DMS 273 (cell line): ENCODE measurements at regions not wholly inside any gene's neighbourhood (a gene's known extent, or its start where the extent isn't known, plus 50 kb on each side); places are given as distances from the start of the nearest gene placed in this dataset.
A peak's percentile ranks its signal among the peaks of the same experiment; 100 is the strongest.

Source experiments
- DNase-seq: peaks from one replicate; lab custom pipeline; 2025; ENCODE audit not compliant: unreplicated experiment; lab: John Stamatoyannopoulos, UW

DNA sequence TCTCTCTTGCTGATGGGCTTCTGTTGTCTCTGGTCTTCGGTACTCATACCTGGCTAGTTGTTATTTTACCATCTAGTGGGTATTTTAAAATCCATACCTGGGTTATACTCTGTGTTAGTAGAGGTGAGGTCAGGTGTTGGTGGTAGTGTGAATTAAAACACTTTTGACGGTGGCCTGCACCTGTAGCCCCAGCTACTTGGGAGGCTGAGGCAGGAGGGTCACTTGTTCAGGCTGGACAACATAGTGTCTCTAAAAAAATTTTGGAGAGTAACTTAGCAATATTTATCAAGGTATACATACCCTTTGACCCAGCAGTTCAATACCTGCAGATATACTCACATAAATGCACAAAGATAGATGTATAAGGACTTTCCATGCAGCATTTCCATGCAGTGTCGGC lies 55.4 kb downstream of the GSX1 start:
- DNase-seq = no peak

DNA sequence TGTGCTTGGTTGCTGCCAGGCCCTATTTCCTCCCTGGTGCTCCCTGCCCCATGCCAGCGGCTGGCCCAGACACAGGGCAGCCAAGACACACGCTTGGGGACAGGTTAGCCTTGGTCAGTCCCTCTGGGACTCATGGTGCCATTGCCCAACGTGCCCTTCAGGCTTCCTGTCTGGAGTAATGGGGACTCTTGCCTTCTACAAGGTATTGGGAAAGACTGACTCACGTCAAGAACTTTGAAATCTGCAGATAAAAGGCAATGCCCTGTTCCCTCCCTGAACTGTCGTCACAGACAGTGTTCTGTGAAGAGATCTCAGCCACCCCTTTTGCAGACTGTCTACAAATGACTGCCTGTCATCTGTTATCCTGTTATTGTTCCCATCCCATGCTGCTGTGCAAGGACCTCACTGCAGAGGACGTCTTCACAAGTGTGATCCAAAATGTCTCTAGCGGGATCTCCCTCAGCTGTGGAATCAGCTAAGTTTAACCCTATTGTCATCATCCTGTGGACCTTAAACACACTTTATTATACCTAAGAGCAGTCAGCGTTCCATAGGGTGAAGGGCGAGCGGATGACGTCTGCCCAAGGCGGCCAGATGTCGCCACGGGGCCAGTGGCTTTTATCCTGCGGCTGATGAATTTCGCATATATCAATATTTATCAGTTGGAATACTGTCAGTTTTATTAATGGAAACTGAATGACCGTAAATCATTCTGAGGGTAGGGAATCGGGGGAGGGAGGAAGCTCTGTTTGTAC lies 59.0 kb downstream of the GSX1 start:
- no peak for DNase-seq

DNA sequence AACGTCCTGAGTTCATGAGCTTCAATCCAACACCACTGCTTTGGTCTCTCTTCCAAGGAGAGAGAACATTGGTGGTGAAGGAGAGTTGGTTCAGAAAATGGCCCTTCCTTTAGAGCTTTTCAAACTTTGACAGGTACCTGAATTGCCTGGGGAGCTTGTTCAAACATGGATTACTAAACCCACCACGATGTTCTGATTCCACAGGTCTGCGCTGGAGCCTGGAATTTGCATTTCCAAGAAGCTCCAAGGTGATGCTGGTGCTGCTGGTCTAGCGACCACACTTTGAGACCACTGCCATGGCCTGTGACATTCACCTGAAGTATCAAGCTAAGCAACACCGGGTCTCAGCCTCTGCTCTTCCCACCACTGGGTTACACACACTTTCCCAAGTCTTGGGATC lies 60.2 kb downstream of the GSX1 start:
- DNase-seq = no peak

DNA sequence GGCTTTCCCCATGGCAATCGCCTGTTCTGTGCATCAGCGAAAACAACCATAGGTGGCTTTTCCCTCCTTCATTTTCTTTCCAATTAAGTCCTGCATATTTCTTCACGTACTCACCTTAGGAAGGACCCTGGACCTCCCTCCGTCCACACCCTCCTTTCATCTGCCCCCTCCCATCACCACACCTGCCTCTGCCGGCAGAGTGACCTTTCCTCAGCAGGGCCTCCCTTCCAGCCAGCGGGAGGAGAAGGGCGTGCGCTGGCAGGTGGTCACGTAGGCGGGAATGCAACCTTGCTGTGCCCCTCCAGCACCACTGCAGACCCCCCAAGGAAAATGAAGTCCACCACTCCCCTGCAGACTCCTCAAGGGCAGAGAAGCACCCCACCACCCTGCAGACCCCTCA lies 61.1 kb downstream of the GSX1 start:
- DNase-seq = no peak

DNA sequence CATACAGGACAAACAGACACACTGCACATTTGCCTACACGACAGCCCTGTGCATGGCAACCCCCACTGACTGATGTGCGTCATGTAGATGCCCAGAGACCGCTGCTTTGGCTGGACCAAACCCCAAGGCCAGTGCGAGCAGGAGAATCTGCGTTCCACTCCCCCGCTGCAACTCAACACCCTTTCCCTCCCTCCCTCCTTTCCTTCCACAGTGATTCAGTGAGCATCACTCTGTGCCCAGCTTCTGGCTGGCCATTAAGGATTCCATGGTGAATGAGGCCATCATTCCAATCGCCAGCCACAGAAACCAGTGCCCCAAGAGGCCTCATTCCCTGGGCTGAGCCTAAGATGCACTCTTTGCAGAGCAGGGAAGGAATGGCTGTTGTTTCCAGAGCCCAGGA lies 61.6 kb downstream of the GSX1 start:
- no peak for DNase-seq

DNA sequence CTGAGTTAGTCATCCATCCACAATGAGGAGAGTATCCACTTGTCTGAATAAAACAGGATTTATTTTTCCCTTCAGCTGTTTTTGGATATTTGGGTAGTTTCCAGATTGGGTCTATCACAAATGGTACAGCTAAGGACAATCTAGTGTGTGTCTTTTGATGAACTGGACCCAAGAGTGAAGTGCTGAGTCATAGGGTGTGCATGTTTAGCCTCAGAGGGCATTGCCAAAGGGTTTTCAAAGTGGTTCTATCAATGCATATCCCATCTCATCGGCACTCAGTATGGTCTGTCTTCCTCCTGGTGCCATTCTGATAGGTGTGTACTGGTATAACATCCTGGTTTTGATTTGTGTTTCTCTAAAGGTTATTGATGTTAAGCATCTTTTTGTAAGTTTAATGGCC lies 62.3 kb downstream of the GSX1 start:
- DNase-seq = no peak

DNA sequence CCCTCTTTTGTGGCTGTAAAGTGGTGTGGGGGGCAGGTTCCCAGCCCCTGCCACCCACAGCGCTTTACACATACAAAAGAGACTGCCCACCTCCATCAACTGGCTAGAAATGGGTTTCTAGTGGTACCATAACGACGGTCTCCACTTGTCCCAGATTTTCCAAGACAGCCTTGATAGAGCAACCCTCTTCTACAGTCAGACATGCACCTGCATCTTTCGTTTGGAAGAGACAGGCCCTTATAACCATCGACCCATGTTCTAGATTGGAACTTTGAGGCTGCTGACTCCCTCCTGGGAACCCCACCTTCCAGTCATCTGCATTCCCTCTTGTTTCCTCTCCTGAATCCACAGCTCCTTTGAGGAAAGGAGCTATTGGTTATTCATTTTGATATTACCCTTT lies 63.1 kb downstream of the GSX1 start:
- DNase-seq = no peak

DNA sequence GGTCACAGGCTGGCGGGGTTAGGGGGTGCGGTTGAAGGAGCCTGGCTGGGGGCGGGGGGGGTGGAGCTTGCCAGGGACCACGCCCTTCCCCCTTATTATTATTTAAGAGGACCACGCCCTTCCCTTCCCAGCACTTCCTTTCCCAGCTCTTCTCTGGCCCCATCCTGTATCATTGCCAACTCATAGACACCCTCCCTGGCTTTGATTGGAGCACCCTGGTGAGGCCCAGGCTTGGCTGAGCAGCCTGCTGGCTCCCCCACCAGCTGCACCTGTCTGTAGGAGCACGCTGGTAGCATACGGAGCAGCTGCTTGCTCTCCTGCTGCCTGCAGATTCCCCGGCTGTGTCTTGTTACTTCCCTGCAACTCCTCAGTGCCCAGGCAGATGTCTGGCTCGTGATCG lies 62.5 kb upstream of the PDX1 start:
- DNase-seq = peak; percentile 89

DNA sequence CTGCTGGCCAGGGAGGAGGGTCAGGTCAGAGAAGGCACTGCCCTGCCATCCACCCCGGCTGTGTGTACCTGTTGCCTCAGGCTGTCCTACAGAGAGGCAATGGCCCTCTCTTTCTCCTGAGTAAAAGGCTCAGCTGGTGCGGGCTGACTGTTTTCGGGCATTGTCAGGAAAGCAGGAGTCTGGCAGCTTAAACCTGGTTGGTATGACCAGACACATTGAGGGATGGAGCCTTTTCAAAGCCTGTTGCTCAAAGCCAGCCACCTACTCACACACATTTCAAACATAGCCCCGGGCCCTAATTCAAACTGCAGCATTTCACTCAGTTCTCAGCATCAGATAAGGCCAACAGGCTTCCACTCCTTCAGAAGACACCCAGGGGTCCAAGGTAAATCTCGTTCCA lies 61.8 kb upstream of the PDX1 start:
- no peak for DNase-seq

DNA sequence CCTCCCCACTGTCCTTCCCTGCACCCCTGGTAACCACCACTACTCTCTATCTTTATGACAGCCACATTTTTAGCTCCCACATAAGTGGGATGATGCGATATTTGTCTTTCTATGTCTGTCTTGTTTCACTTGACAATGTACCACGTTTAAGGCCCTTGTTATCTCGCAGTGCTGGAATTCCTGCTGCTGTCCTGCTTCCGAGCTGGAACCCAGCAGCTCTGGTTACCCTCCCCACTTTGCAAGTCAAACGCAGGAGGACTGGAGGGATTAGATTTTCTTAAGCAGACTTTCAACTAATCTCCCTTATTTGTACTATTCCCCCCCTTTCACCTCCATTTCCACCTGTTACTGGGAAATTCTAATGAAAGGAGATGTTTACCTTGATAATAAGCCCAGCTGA lies 59.1 kb upstream of the PDX1 start:
- no peak for DNase-seq

DNA sequence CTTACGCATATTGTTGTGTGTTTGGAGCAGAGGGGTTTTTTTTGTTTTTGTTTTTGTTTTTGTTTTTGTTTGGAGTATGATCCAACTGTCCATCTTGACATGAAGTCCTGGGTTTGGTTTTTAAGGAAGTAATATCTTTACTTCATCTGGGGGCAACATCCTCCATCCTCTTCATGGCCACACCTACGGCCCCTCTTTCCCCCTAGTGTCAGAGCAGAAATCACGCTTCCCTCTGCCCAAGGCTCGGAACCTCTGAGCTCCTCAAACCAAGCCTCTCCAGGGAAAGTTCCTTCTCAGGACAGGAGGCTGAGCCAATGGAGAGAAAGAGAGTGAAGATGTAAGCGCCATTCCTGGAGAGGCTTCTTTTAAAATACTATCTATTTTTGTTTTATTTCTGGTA lies 58.6 kb upstream of the PDX1 start:
- no peak for DNase-seq

DNA sequence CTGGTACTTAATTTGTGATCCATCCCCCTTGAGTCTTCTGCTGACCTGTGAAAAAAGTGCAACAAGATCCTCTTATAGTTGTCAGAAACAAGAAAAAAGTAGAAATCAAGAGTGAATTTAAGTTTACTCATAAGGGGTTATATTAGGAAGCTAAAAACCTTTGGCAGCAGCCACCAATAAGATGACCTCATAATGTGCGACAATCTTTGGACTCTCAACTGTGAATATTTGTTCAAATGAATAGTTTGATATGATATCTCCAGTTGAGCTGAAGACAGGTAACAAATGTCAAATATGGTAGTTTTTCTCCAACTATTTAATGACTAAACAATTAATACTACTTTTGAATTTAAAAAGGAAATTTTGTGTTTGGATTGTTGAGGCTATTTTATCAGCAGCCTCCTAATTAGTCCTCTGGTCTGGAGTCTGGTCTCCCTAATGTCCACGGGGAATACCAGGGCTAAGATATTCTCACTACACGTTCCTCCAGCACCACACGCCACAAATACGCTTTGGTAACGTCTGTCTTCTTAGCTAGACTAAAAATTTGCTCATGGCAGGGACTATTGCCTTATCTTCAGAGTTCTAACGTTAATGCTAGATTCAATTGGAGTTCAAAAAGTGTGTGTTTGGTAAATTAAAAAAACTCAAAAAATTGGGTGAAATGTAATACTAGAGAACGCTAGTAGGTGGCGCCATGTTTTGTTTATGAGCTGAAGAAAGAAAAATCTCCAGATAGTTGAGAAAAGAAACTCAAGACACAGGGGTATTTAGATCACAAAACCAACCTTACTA lies 51.0 kb upstream of the PDX1 start:
- peak; percentile 13 for DNase-seq

DNA sequence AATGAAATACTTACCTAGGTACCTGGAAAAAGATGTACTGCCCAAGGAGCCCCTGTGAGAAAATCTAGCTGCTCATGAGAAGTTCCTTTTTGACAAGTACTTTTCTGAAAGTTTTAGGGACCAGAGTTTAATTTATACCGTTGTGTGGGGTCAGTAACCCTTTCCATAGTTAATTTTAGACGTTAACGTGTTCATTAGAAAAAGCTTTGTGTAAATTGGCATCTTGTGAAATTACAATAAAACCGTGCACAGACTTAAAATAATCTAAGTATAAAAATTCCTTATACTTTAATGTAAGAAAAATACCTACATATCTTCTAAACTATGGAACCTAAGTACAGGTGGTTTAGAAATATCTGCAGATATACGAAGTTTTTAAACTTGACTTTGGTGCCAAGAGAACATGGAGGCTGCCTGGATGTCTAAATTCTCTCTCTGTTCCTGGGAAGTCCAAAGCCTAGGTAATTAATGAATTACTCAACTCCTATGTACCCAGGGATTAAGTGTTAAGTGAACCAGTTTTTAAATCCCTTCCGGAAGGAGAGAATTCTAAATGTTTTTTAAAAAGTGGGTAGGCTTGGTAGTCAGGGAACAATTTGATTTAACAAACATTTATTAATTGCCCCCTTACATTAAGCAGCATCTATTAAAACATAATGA lies 50.2 kb upstream of the PDX1 start:
- DNase-seq = no peak
